Heart left ventricle (tissue), 13 donors: ENCODE measurements at regions not wholly inside any gene's neighbourhood (a gene's known extent, or its start where the extent isn't known, plus 50 kb on each side); places are given as distances from the start of the nearest gene placed in this dataset.

Experiments used
- POLR2A ChIP-seq, 2 donors: fragments of 450-650 bp; IDR thresholded peaks; one replicate each; pipeline ENCODE4 v1.6.1; 2017; ENCODE audit warnings: antibody characterized with exemption in 2 of 2, mild to moderate bottlenecking in 2 of 2, moderate library complexity in 2 of 2
- TF ChIP-seq, protein P1 (sequence below), 12 donors: fragments of 200-600 bp; sonication (generic) in 4 of 12; IDR thresholded peaks; one replicate each; pipeline versions ENCODE4 v1.5.0 to v1.8.0; 2018 to 2022; ENCODE audit warnings: antibody characterized with exemption in 12 of 12, mild to moderate bottlenecking in 5 of 12
- donor health status: ischemic (EF 13 %, LVEDD 7.1; RV severe dilation, severe dysfunction).
- donor health status: DM: no; HTN: yes; CAD: no.
- donor health status: DM: no; HTN: no; CAD: no.
- donor health status: ischemic (EF 25% LVEDD 6.9; RV normal size, moderate dysfunction).
- donor health status: ischemic (EF 25% LVEDD 5.7; RV mildly dilated, moderate dysfunction).
- donor health status: ischemic (EF 35%, LVEDD 5.7; RV mildly dilated, moderate dysfunction).
- donor health status: nonischemic (EF 11% LVEDD 7.7; RV severe dilation, severe dysfunction).
- donor health status: DM: yes; HTN: yes; CAD: no.
- donor health status: PGD.
- donor health status: ischemic (EF 29% LVEDD 5.4; RV normal size, mild dysfunction).
- donor health status: nonischemic (EF 23%, LVEDD 6.1; RV moderate dilation, normal function).

DNA sequence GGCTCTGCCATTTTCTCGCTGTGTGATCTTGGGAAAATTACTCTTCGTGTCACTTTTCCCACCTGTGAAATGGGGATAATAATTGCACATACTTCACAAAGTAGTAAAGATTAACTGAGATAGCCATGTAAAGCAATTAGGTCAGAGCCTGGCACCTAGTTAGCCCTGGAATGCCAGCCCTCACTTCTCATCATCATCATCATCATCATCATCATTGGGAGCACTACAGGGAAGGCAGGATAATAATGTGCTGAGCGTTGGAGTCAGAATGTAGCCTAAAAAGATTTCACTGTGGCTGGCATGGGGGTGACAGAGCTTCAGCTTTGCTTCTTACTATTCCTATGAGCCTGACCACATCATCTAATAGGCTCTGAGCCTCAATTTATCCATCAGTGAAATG, 362.6 kb downstream of the TOX3 start:
- TF ChIP-seq, protein P1, sequence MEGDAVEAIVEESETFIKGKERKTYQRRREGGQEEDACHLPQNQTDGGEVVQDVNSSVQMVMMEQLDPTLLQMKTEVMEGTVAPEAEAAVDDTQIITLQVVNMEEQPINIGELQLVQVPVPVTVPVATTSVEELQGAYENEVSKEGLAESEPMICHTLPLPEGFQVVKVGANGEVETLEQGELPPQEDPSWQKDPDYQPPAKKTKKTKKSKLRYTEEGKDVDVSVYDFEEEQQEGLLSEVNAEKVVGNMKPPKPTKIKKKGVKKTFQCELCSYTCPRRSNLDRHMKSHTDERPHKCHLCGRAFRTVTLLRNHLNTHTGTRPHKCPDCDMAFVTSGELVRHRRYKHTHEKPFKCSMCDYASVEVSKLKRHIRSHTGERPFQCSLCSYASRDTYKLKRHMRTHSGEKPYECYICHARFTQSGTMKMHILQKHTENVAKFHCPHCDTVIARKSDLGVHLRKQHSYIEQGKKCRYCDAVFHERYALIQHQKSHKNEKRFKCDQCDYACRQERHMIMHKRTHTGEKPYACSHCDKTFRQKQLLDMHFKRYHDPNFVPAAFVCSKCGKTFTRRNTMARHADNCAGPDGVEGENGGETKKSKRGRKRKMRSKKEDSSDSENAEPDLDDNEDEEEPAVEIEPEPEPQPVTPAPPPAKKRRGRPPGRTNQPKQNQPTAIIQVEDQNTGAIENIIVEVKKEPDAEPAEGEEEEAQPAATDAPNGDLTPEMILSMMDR (IDR thresholded peaks at IDR 0.05): no peak
- no peak for TF ChIP-seq POLR2A (IDR thresholded peaks at IDR 0.05)
